ENCODE measurements at regions not wholly inside any gene's neighbourhood (a gene's known extent, or its start where the extent isn't known, plus 50 kb on each side); places are given as distances from the start of the nearest gene placed in this dataset.

GRCh38 chr6:81856872-81857271, 104.4 kb upstream of the TENT5A start:
- TF ChIP-seq CTCF (IDR thresholded peaks at IDR 0.05) (no peak), POLR2A (IDR thresholded peaks at IDR 0.05) (no peak)
